Sigmoid colon (tissue), 6 donors: ENCODE measurements at regions not wholly inside any gene's neighbourhood (a gene's known extent, or its start where the extent isn't known, plus 50 kb on each side); places are given as distances from the start of the nearest gene placed in this dataset.

Experiments used
- DNase-seq: peaks from one replicate; pipeline ENCODE4 v3.0.0-alpha.2; 2019
- H3K27ac ChIP-seq, 4 donors: fragments of 200-600 bp; sonication (generic); one replicate each; pipeline ENCODE4 v1.5.1; 2016 to 2019; ENCODE audit warnings: mild to moderate bottlenecking in 1 of 4
- H3K27me3 ChIP-seq, 3 donors: fragments of 200-600 bp; sonication (generic); one replicate each; pipeline ENCODE4 v1.5.1; 2019; ENCODE audit warnings: mild to moderate bottlenecking in 1 of 3
- H3K36me3 ChIP-seq, 4 donors: fragments of 200-600 bp; sonication (generic); one replicate each; pipeline ENCODE4 v1.5.1; 2016 to 2019
- H3K4me1 ChIP-seq, 4 donors: fragments of 200-600 bp; sonication (generic); one replicate each; pipeline ENCODE4 v1.5.1; 2017 to 2019
- H3K4me3 ChIP-seq, 4 donors: fragments of 200-600 bp; sonication (generic); one replicate each; pipeline ENCODE4 v1.5.1; 2017 to 2019; ENCODE audit warnings: mild to moderate bottlenecking in 2 of 4, moderate library complexity in 1 of 4
- H3K9me3 ChIP-seq, 4 donors: fragments of 200-600 bp in 3 of 4; sonication (generic) in 3 of 4; one replicate each; pipeline versions ENCODE4 v1.5.1 to v1.6.1; 2013 to 2019
- EP300 ChIP-seq, 4 donors: sonication (generic); formaldehyde crosslinking; IDR thresholded peaks; one replicate each; pipeline ENCODE4 v1.6.1; 2017; ENCODE audit warnings: antibody characterized with exemption in 4 of 4
- POLR2A ChIP-seq, 2 donors: fragments of 450-650 bp; IDR thresholded peaks; one replicate each; pipeline ENCODE4 v1.6.1; 2016; ENCODE audit warnings: antibody characterized with exemption in 2 of 2, mild to moderate bottlenecking in 2 of 2, moderate library complexity in 2 of 2
- POLR2AphosphoS5 ChIP-seq, 4 donors: sonication (generic); formaldehyde crosslinking; IDR thresholded peaks; one replicate each; pipeline ENCODE4 v1.6.1; 2017; ENCODE audit warnings: antibody characterized with exemption in 4 of 4
- WGBS, 2 donors: extraction: QIAGEN DNeasy Blood & Tissue Kit; methylation state at CpG; one replicate each; pipeline ENCODE4 v1.1.7; 2013; 5-methylcytosine and 5-hydroxymethylcytosine counted together
- intact Hi-C: fragments of 100-400 bp; cut with DNase I; formaldehyde crosslinking; loops from one replicate; pipeline ENCODE4 v1.15.1; 2023
- small RNA-seq, 3 donors: library from RNA; depleted of rRNA; stranded (forward); fragments of <200 nt; gene quantifications; one replicate each; pipeline ENCODE3, GENCODE V24; 2016
- TF ChIP-seq, protein P1 (sequence below), 4 experiments: fragments of 450-650 bp in 3 of 4; fragments of 200-600 bp in 1 of 4; IDR thresholded peaks; one replicate each; pipeline ENCODE4 v1.5.1; 2016 to 2019; ENCODE audit warnings: antibody characterized with exemption in 4 of 4, mild to moderate bottlenecking in 3 of 4, moderate library complexity in 2 of 4
- donor health status: healthy with polysubstance abuse.
- donor health status: healthy.

DNA sequence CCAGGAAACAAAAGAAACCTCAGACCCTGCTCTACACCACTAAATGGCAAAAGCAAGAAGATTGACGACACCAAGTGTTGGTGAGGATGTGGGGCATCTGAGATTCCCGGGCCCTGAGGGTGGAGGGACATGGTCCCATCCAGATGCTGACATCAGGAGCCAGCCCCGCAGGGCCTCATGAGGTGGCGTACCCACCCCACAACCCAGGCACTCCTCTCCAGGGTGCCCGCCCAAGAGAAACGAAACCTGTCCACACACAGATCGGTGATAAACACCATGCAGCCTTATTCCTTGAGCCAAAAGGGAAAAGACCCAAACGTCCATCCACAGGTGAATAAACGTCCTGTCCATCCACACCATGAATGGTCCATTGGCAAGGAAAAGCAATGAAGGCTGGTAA, 54.8 kb upstream of the C14orf180 start:
- no peak overlapping the region for H3K4me3 ChIP-seq
- 82 to 83% methylated on average over 9 of the region's 9 CpGs for WGBS, 2 donors
- peak; percentile 28 for DNase-seq
- H3K27me3 ChIP-seq = no peaks in the 10 kb centered on the region
- intact Hi-C loops = no loop called here
- no peak for TF ChIP-seq POLR2A (IDR thresholded peaks at IDR 0.05)
- TF ChIP-seq, protein P1, sequence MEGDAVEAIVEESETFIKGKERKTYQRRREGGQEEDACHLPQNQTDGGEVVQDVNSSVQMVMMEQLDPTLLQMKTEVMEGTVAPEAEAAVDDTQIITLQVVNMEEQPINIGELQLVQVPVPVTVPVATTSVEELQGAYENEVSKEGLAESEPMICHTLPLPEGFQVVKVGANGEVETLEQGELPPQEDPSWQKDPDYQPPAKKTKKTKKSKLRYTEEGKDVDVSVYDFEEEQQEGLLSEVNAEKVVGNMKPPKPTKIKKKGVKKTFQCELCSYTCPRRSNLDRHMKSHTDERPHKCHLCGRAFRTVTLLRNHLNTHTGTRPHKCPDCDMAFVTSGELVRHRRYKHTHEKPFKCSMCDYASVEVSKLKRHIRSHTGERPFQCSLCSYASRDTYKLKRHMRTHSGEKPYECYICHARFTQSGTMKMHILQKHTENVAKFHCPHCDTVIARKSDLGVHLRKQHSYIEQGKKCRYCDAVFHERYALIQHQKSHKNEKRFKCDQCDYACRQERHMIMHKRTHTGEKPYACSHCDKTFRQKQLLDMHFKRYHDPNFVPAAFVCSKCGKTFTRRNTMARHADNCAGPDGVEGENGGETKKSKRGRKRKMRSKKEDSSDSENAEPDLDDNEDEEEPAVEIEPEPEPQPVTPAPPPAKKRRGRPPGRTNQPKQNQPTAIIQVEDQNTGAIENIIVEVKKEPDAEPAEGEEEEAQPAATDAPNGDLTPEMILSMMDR (IDR thresholded peaks at IDR 0.05) = no peak
- no peak overlapping the region for H3K27ac ChIP-seq
- H3K36me3 ChIP-seq = no peaks in the 10 kb centered on the region
- H3K4me1 ChIP-seq = no peaks in the 10 kb centered on the region
- H3K9me3 ChIP-seq = peaks cover 0 to 4% (median 2%) of the 10 kb centered on the region in 4 donors

DNA sequence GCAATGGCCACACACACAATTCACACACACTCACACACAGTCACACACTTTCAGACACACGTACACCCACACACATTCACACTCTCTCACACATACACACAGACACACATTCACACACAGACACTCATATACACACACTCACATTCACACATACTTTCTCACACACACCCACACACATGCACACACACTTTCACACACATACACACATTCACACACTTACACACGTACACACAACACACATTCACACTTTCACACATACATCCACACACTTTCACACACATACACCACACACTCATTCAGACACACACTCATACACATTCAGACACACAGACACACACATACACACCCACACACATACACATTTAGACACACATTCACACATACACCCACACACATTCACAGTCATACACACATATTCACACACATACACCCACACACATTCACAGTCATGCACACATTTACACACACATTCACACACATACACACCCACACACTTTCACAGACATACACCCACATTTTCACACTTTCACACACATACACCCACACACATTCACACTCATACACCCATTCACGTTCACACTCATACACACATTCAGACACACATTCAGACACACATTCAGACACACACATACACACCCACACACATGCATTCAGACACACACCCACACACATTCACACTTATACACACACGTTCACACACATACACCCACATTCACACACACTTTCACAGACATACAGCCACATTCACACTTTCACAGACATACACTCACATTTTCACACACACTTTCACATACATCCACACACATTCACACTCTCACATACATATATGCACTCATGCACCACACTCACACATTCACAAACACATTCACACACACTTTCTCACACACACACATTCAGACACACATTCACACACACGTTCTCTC, 52.6 kb upstream of the C14orf180 start:
- Histone ChIP-seq H3K4me1 (no peaks in the 10 kb centered on the region), H3K4me3 (no peak overlapping the region), H3K9me3 (peaks cover 0 to 4% (median 2%) of the 10 kb centered on the region in 4 donors), H3K36me3 (no peaks in the 10 kb centered on the region), H3K27me3 (peaks cover 0 to 1% (median 0%) of the 10 kb centered on the region in 3 donors), H3K27ac (no peak overlapping the region)
- no peak for DNase-seq
- WGBS, 2 donors = 55 to 68% methylated on average over 5 of the region's 5 CpGs
- intact Hi-C loops = no loop called here
- TF ChIP-seq POLR2A (IDR thresholded peaks at IDR 0.05) (no peak), POLR2AphosphoS5 (IDR thresholded peaks at IDR 0.05) (no peak), EP300 (IDR thresholded peaks at IDR 0.05) (no peak)
- TF ChIP-seq, protein P1 (IDR thresholded peaks at IDR 0.05) = no peak

DNA sequence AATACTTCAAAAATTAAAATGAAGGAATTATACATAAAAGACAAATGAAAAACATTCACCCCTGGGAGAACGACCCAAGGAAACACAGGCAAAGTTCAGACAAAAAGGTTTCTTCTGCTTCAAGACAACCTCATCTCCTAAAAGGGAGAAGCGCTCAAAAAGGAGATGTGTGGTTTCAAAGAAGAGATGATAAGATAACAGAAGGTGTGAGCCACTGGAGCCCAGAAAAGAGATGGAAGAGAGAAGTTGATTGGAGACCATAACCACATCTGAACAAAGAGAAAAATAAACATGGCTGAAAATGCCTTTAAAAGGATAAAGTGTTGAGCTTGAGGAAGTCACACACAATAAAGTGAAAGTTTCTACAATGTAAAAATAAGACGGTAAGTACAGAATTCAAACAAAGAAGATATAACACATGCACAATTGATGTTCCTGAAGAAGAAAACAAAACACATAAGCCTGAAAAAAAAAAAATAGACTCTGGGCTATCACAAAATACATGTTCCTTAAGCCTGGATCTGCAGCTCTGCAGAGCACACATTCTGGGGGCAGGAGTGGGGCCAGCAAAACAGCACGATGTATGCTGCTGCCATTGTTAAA, 51.6 kb upstream of the C14orf180 start:
- TF ChIP-seq POLR2AphosphoS5 (IDR thresholded peaks at IDR 0.05) = no peak
- TF ChIP-seq EP300 (IDR thresholded peaks at IDR 0.05) = no peak
- TF ChIP-seq POLR2A (IDR thresholded peaks at IDR 0.05) = no peak
- TF ChIP-seq, protein P1 (IDR thresholded peaks at IDR 0.05) = no peak
- H3K4me1 ChIP-seq = no peaks in the 10 kb centered on the region
- H3K4me3 ChIP-seq = no peak overlapping the region
- no peaks in the 10 kb centered on the region for H3K36me3 ChIP-seq
- DNase-seq = no peak
- intact Hi-C loops = no loop called here
- H3K9me3 ChIP-seq = peaks cover 0 to 4% (median 2%) of the 10 kb centered on the region in 4 donors
- WGBS, 2 donors = 75 to 90% methylated on average over 4 of the region's 4 CpGs
- no peak overlapping the region for H3K27ac ChIP-seq
- H3K27me3 ChIP-seq = peaks cover 0 to 4% (median 0%) of the 10 kb centered on the region in 3 donors

DNA sequence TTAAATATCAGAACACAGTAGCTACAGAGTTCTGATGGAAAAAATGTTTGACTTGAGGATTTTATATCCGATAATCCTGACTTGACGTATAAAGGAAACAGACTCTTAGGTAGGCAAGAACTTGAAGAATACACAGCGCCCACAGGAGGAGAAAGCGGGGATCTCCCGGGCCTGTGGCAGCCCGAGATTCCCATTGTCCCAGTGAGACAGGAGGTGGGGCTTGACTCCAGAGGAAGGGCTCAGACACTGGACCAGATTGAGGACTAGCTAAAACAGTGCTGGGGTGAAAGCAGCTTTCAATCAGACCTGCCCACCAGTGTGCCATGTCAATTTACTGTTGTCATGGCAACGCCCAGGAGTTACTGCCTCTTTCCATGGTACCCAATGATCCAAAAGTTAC, 51.1 kb upstream of the C14orf180 start:
- Histone ChIP-seq H3K36me3 (no peaks in the 10 kb centered on the region), H3K4me3 (no peak overlapping the region), H3K9me3 (peaks cover 0 to 4% (median 2%) of the 10 kb centered on the region in 4 donors), H3K27me3 (peaks cover 0 to 4% (median 0%) of the 10 kb centered on the region in 3 donors), H3K27ac (no peak overlapping the region), H3K4me1 (no peaks in the 10 kb centered on the region)
- DNase-seq = peak; percentile 13
- 88 to 90% methylated on average over 7 of the region's 7 CpGs for WGBS, 2 donors
- TF ChIP-seq EP300 (IDR thresholded peaks at IDR 0.05) (no peak), POLR2A (IDR thresholded peaks at IDR 0.05) (no peak), POLR2AphosphoS5 (IDR thresholded peaks at IDR 0.05) (no peak)
- TF ChIP-seq, protein P1 (IDR thresholded peaks at IDR 0.05) = no peak
- intact Hi-C loops = no loop called here

Small RNAs in the stretch of these regions (small RNA-seq; reads per million reads assigned to genes)
- 0 reads per million in 3 donors for gene RNU6-684P
